ENCODE measurements at regions not wholly inside any gene's neighbourhood (a gene's known extent, or its start where the extent isn't known, plus 50 kb on each side); places are given as distances from the start of the nearest gene placed in this dataset.

DNA sequence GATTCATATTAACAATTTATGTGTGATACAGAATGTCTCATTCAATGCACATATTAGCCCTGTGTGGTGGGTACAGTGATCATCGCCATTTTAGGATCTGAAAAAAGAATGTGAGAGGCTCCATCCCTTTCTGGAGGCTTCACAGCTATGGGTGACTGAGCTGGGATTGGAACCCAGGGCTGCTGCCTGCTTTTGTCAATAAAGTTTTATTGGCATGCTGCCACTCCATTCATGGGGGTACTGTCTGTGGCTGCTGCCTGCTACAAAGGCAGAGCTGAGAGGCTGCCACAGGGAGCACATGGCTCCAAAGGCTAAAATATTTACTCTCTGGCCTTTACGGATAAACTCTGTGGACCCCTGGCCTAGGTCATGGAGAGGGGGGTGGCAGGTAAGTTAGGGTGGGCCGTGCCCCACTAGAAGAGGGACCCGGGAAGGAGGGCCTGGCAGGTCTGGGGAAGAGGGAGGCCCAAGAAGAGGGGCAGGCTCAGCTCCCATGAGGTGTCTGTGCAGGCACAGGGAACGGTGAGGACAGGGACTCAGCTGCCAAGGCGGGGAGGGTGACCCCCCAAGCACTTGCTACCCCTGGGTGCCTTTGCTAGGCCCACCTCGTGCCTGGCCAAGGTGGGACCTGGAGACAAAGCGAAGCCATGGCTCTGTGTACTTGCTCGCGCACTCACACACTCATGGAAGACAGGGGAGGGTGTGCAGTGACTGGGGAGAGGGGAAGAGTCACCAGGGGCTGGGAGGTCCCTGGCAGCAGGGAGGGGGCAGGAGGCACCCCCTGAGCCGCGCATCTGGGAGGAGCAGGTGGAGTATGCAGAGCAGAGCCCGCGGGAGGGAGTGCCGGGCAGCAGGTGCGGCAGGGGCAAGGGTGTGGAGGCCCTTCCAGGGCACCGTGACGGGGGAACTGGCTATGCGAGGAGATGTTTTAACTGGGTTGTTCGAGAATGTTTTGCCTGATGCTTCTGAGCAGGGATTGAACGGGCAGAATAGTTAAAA, 335.3 kb downstream of the CTTN start:
- DNase-seq (ENCODE audit: low read depth in 2 of 3, low spot score in 2 of 3): no peak

- DNase-seq (ENCODE audit: low read depth in 2 of 3, low spot score in 2 of 3): no peak
These were observed 336.1 kb downstream of the CTTN start for GRCh38 chr11:70734379-70734778.

DNA sequence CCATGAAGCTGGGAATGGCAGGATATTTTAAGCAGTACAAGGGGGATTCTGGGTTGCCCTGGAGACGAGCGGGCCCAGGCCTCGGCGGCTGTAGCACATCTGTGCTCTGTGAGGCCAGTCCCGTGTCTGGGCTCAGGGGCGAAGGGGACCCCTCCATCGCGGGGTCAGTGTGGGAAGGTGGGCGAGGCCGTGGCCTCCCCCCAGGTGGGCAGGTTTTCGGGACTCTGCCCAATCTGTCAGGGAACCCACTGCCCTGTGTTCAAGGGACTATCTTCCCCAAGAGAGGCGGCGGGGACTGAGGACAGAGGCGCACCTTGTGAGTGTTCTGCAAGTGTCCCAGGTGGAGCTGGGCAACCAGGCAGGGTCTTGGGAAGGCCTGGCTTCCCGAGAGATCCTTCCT, 336.6 kb downstream of the CTTN start:
- no peak for DNase-seq (ENCODE audit: low read depth in 2 of 3, low spot score in 2 of 3)

GRCh38 chr11:70735976-70736375, 337.6 kb downstream of the CTTN start:
- no peak for DNase-seq (ENCODE audit: low read depth in 2 of 3, low spot score in 2 of 3)

DNA sequence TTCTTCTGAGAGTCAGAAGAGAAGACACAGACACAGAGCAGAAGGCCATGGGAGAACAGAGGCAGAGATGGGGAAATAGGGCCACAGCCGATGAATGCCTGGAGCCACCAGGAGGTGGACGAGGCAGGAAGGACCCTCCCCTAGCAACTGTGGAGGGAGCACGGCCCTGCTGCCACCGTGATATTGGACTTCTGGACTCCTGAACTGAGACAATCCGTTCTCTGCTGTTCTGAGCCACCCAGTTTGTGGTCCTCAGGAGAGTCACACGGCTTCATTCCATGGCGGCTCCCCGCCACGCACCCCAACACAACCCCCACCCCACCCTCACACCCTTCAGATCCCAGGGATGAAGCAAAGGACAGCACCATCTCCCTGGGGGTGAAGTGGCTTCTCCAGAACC, 338.1 kb downstream of the CTTN start:
- DNase-seq (ENCODE audit: low read depth in 2 of 3, low spot score in 2 of 3): no peak

GRCh38 chr11:70736937-70737640, 338.8 kb downstream of the CTTN start:
- DNase-seq (ENCODE audit: low read depth in 2 of 3, low spot score in 2 of 3): no peak

- no peak for DNase-seq (ENCODE audit: low read depth in 2 of 3, low spot score in 2 of 3)
These were observed 339.7 kb downstream of the CTTN start for GRCh38 chr11:70737816-70738630.

DNA sequence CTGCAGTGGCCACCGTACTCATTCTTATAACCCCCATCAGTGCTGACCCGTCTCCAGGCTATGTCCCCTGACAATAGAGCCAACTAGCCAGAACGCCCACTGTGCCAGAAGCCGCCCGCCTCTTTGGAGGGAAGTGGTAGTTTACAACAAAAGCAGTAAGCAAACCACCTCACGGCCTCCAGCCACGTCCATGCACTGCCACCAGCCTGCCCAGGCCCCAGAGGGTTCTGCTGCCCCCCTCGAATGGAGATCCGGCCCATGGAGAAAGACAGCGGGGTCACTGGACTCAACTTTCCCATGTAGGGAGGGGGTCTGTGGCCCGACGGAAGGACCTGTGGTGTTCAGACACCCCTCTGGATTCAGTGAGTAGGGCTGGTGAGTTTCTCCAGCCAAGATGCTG, 340.3 kb downstream of the CTTN start:
- DNase-seq (ENCODE audit: low read depth in 2 of 3, low spot score in 2 of 3): no peak

DNA sequence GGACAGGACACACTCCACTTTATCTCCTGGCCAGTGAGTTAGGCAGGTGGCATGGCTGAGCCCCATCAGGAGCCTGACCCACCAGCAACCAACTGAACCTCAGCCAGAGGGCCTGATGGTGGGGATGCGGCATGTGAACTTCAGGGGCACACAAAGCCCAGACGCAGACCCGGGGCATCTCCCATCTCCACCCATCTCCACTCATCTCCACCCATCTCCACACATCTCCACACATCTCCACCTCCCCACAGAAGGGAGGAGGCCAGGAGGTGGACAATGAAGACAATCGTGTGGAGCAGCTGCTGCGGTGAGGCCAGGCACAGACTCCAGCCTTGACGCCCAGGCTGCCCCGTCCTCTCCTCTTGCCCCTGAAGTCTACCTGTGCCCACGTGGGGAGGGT, 340.8 kb downstream of the CTTN start:
- DNase-seq (ENCODE audit: low read depth in 2 of 3, low spot score in 2 of 3): no peak

- DNase-seq (ENCODE audit: low read depth in 2 of 3, low spot score in 2 of 3): peak in 1 of 3 donors; percentile 24
These were observed 341.6 kb downstream of the CTTN start for GRCh38 chr11:70739811-70740487.

DNA sequence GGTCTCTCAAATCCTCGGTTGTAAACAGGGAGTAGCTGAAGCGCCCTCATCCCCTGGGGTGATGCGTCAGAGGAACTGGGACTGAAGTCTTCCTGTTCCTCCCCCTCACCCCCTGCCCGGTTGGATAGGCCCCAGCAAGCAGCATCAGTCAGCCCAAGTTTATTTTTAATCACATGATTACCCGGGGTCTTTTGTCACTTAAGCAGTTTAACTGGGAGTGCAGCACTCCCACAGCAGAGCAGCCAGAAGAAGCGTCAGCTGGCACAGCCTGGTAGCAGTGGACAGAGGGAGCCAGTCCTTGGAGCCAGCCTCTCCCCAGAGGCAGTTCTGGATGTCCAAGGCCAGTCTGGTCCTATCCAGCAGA, 342.1 kb downstream of the CTTN start:
- no peak for DNase-seq (ENCODE audit: low read depth in 2 of 3, low spot score in 2 of 3)

DNA sequence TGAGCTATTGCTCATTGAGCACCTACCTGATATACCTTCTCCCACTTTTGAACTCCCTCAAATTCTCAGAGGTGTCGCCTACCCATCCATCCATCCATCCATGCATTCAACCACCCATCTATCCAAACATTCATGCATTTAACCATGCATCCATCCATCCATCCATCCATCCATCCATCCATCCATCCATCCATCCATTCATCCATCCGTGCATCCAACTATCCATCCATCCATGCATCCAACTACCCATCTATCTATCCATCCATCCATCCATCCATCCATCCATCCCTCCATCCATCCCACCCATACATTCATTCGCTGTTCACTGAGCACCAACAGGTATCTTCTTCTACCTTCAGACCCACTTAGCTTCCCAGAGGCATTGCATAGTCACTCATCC, 342.8 kb downstream of the CTTN start:
- no peak for DNase-seq (ENCODE audit: low read depth in 2 of 3, low spot score in 2 of 3)

- no peak for DNase-seq (ENCODE audit: low read depth in 2 of 3, low spot score in 2 of 3)
These were observed 344.4 kb downstream of the CTTN start for GRCh38 chr11:70742553-70743291.

DNA sequence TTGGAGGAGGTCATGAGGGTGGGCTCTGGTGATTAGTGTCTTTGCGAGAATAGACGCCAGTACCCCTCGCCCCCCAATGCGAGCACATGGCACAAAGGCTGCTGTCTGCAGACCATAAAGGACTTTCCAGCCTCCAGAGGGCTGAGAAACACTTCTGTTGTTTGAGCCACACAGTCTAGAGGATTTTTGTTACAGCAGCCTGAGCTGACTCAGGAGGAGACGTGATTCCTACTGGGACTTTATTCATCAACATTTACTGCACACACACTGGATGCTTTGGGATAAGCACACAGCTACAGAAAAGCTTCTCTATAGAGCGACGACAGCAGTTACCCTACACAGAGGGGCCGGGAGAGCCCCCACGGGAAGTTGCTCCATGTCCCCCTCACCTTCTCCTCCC, 345.0 kb downstream of the CTTN start:
- no peak for DNase-seq (ENCODE audit: low read depth in 2 of 3, low spot score in 2 of 3)

GRCh38 chr11:70743941-70744351, 345.6 kb downstream of the CTTN start:
- DNase-seq (ENCODE audit: low read depth in 2 of 3, low spot score in 2 of 3): no peak

DNA sequence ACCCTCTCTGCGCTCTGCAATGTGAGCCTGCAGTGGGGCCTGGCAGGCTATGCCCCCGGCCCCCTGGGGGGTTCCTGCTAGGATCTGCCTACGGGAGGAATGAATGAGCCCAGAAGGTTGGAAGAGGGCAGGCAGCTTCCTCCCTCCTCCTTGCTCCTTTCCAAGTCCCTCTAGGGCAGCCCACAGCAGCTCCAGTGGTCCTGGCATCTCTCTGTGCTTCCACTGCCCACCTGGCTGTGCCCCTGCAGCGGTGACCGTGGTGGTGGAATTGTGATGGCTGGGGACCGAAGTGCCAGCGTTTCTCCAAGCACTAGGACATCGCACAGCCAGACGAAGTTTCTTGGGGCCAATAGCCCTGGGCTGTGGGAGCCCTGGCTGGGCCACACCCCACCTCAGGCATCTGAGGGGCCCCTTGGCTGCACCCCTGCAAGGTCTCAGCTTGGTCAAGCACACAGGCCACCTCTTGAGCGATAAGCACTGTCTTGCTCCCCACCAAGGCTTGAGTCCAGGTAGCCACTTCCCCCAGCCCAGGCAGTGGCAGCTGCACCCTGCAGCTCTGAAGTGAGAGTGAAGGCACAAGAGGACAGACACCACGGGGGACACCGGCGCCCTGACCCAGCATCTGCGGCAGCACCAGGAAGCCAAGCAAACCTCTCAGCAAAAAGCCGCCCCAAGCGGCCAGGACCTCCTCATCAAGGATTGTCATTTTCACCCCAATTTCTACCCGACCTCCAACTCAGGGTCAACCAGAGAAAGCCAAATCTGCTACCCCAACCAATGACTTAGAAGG, 346.3 kb downstream of the CTTN start:
- DNase-seq (ENCODE audit: low read depth in 2 of 3, low spot score in 2 of 3): no peak

DNA sequence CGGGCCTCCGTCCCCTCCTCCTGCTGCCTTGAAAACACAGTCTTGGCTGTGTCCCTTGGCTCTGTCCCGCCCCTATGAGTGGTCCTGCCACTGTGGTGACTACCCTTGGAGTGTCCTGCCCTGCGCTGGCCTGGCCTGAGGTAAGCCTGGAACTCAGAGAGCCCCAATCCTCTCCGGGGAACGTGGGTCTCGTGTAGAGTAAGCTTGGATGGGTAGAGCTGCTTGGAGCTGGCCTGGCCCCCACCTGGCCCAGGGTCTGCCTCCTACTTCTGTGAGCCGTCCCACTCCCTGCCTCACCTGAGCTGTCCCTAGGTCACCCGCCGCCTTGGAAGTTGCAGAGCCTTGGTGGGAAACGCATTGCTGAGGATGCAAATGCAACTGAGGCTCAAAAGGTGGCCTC, 347.1 kb downstream of the CTTN start:
- no peak for DNase-seq (ENCODE audit: low read depth in 2 of 3, low spot score in 2 of 3)

DNA sequence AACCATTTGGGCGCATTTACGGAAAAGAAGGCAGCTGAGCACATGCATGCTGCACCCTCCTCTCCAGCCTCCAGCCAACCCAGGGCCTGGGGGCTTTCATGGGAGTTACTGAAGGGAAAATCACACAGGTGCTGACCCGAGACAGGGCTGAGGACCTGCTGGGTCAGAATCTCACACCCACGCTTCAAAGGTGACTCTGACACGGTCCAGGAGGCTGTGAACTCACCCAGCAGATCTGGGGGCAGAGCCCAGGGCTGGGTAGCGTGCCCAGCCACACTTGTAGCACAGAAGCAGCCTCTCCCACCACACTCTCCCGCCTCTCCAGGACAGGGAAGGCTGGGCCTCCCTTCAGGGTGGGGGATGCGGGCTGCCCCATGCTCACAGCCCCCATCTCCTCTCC, 347.6 kb downstream of the CTTN start:
- no peak for DNase-seq (ENCODE audit: low read depth in 2 of 3, low spot score in 2 of 3)

DNA sequence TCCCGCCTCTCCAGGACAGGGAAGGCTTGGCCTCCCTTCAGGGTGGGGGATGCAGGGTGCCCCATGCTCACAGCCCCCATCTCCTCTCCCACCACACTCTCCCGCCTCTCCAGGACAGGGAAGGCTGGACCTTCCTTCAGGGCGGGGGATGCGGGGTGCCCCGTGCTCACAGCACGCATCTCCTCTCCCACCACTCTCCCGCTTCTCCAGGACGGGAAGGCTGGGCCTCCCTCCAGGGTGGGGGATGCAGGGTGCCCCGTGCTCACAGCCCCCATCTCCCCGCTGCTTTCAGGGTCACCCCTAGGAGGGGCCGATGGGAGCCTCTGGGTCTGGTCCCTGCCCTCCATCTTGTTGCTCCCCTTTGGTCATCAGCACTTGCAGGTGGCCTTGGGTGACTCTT, 348.0 kb downstream of the CTTN start:
- DNase-seq (ENCODE audit: low read depth in 2 of 3, low spot score in 2 of 3): no peak

Data from hematopoietic multipotent progenitor cell (in vitro differentiated cells).